Cardiac muscle cell (in vitro differentiated cells and primary cell): ENCODE measurements at regions not wholly inside any gene's neighbourhood (a gene's known extent, or its start where the extent isn't known, plus 50 kb on each side); places are given as distances from the start of the nearest gene placed in this dataset.
A peak's percentile ranks its signal among the peaks of the same experiment; 100 is the strongest.

Source experiments
- DNase-seq, 2 donors: peaks; one replicate each; pipeline versions ENCODE4 v3.0.0 to v3.0.0-alpha.2; 2010 to 2017; ENCODE audit warnings: low read depth in 1 of 2, low spot score in 1 of 2
- H3K27ac ChIP-seq: fragments of 200-600 bp; sonication (generic); 2 replicates; pipeline ENCODE4 v1.5.1; 2016
- H3K27me3 ChIP-seq: fragments of 200-600 bp; sonication (generic); 2 replicates; pipeline ENCODE4 v1.6.0; 2016; ENCODE audit warnings: control low read depth
- H3K36me3 ChIP-seq: fragments of 200-600 bp; sonication (generic); 2 replicates; pipeline ENCODE4 v1.5.1; 2016; ENCODE audit warnings: control low read depth
- H3K4me1 ChIP-seq: fragments of 200-600 bp; sonication (generic); 2 replicates; pipeline ENCODE4 v1.8.1; 2017; ENCODE audit warnings: low read depth, mild to moderate bottlenecking, mixed run types
- H3K4me3 ChIP-seq: fragments of 200-600 bp; sonication (generic); 2 replicates; pipeline ENCODE4 v1.5.1; 2016; ENCODE audit warnings: mild to moderate bottlenecking
- H3K9me3 ChIP-seq: fragments of 200-600 bp; sonication (generic); 2 replicates; pipeline ENCODE4 v1.5.1; 2017; ENCODE audit warnings: low read depth, mild to moderate bottlenecking, control low read depth
- TF ChIP-seq, protein P1 (sequence below): IDR thresholded peaks from 2 replicates; pipeline ENCODE4 v1.5.1; 2012; ENCODE audit warnings: low read depth, mild to moderate bottlenecking, low read length

- no peaks in the 10 kb centered on the region for H3K27me3 ChIP-seq
- peak overlapping the region; percentile 69 for H3K27ac ChIP-seq
- no peaks in the 10 kb centered on the region for H3K36me3 ChIP-seq
- DNase-seq: peak in 1 of 2 donors; percentile 5
- H3K9me3 ChIP-seq: no peaks in the 10 kb centered on the region
- peaks cover 26% of the 10 kb centered on the region for H3K4me1 ChIP-seq
- no peak overlapping the region for H3K4me3 ChIP-seq
- TF ChIP-seq, protein P1, sequence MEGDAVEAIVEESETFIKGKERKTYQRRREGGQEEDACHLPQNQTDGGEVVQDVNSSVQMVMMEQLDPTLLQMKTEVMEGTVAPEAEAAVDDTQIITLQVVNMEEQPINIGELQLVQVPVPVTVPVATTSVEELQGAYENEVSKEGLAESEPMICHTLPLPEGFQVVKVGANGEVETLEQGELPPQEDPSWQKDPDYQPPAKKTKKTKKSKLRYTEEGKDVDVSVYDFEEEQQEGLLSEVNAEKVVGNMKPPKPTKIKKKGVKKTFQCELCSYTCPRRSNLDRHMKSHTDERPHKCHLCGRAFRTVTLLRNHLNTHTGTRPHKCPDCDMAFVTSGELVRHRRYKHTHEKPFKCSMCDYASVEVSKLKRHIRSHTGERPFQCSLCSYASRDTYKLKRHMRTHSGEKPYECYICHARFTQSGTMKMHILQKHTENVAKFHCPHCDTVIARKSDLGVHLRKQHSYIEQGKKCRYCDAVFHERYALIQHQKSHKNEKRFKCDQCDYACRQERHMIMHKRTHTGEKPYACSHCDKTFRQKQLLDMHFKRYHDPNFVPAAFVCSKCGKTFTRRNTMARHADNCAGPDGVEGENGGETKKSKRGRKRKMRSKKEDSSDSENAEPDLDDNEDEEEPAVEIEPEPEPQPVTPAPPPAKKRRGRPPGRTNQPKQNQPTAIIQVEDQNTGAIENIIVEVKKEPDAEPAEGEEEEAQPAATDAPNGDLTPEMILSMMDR: no peak
These were observed 413.3 kb downstream of the KCTD12 start for GRCh38 chr13:76472916-76473315.

- peak overlapping the region; percentile 96 for H3K27ac ChIP-seq
- no peak for DNase-seq
- TF ChIP-seq, protein P1: no peak
- H3K36me3 ChIP-seq: no peaks in the 10 kb centered on the region
- H3K27me3 ChIP-seq: no peaks in the 10 kb centered on the region
- H3K9me3 ChIP-seq: no peaks in the 10 kb centered on the region
- no peak overlapping the region for H3K4me3 ChIP-seq
- peaks cover 23% of the 10 kb centered on the region for H3K4me1 ChIP-seq
These were observed 414.7 kb downstream of the KCTD12 start for GRCh38 chr13:76471486-76471885.

DNA sequence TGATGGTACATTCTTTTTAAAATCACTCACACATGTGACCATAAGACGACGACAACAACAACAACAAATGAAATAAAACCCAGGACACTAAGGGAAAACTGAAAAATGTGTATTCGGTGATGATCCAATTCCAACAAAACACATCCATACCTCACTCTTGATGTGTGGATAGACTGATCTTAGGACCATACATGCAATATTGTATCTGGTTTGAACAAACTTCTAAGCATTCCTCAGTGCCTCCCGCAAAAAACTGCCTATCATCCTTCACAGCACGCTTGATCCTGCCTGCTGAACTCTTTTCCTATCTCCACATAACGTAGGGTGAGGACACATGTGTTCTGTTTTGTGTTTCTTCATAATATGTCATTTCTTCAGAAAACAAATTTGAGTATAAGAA, 415.2 kb downstream of the KCTD12 start:
- peaks cover 18% of the 10 kb centered on the region for H3K4me1 ChIP-seq
- H3K27me3 ChIP-seq: no peaks in the 10 kb centered on the region
- H3K9me3 ChIP-seq: no peaks in the 10 kb centered on the region
- peak overlapping the region; percentile 96 for H3K27ac ChIP-seq
- no peak overlapping the region for H3K4me3 ChIP-seq
- TF ChIP-seq, protein P1: no peak
- no peaks in the 10 kb centered on the region for H3K36me3 ChIP-seq
- DNase-seq: peak in 1 of 2 donors; percentile 57

DNA sequence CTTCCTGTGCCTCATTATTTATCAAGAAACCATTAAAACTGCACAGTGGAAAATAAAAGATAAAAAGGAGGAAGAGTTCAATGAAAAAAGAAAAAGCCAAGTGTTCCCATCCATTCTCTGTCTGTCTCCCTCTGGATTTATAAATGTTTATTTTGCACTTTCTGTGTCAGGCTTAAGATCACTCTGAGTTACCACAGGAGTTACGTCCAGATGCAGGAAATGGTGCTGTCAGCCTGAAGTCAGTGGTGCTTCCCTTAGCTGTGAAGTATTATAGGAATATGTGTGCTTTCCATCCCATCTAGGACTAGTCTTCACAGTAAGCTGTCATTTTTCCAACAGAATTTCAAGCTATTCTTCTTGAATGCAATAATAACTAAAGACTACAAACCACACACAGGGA, 420.2 kb downstream of the KCTD12 start:
- DNase-seq: no peak
- Histone ChIP-seq H3K4me3 (no peak overlapping the region), H3K27me3 (no peaks in the 10 kb centered on the region), H3K36me3 (no peaks in the 10 kb centered on the region), H3K4me1 (peaks cover 8% of the 10 kb centered on the region), H3K9me3 (no peaks in the 10 kb centered on the region), H3K27ac (no peak overlapping the region)
- TF ChIP-seq, protein P1: no peak

GRCh38 chr13:76463314-76463713, 422.9 kb downstream of the KCTD12 start:
- no peak overlapping the region for H3K27ac ChIP-seq
- no peaks in the 10 kb centered on the region for H3K27me3 ChIP-seq
- H3K36me3 ChIP-seq: no peaks in the 10 kb centered on the region
- H3K4me1 ChIP-seq: peaks cover 4% of the 10 kb centered on the region
- no peak for DNase-seq
- H3K9me3 ChIP-seq: no peaks in the 10 kb centered on the region
- no peak overlapping the region for H3K4me3 ChIP-seq
- TF ChIP-seq, protein P1: no peak

DNA sequence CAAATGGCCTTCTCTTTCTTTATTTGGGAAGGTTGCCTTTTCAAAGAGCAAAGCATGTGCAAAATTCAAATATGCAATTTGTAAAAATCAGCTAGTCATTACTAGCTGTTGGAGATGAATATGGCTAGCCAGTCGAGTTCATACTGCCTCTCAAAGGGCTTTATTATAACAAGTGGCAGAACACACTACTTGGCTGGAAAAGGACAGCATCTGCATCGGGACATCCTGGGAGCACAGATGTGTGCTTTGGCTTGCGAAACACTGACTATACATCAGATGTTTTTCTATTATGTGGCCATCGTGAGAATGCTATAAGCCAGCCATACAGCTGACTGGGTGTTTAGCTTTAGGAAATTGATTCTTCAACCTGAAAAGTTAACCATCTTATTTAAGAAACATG, 424.2 kb downstream of the KCTD12 start:
- no peak for DNase-seq
- no peak overlapping the region for H3K4me3 ChIP-seq
- peaks cover 4% of the 10 kb centered on the region for H3K4me1 ChIP-seq
- H3K27me3 ChIP-seq: no peaks in the 10 kb centered on the region
- H3K9me3 ChIP-seq: no peaks in the 10 kb centered on the region
- no peaks in the 10 kb centered on the region for H3K36me3 ChIP-seq
- no peak overlapping the region for H3K27ac ChIP-seq
- TF ChIP-seq, protein P1: no peak
